Ecto neural progenitor cell (in vitro differentiated cells): ENCODE measurements at regions not wholly inside any gene's neighbourhood (a gene's known extent, or its start where the extent isn't known, plus 50 kb on each side); places are given as distances from the start of the nearest gene placed in this dataset.
A peak's percentile ranks its signal among the peaks of the same experiment; 100 is the strongest.
"Not testable (repeated sequence)": the region's sequence is repeated elsewhere in the genome, so short reads cannot be mapped to it uniquely, and the experiment has no call there.

Source experiments
- DNase-seq: peaks from one replicate; pipeline ENCODE4 v3.0.0-alpha.2; 2018; ENCODE audit warnings: low spot score

- DNase-seq = no peak
Measured at GRCh38 chr10:106296750-106297392, 867.6 kb downstream of the SORCS1 start.

GRCh38 chr10:106284802-106285587 is 879.5 kb downstream of the SORCS1 start:
- no peak for DNase-seq

- DNase-seq = peak; percentile 50
Measured at GRCh38 chr10:106280896-106281460, 883.5 kb downstream of the SORCS1 start.

GRCh38 chr10:106278383-106278782 is 886.1 kb downstream of the SORCS1 start:
- no peak for DNase-seq

- DNase-seq = no peak
Measured at GRCh38 chr10:106271237-106271636, 893.3 kb downstream of the SORCS1 start.

GRCh38 chr10:106268000-106268399 is 896.5 kb downstream of the SORCS1 start:
- no peak for DNase-seq

GRCh38 chr10:106267591-106267990 is 896.9 kb downstream of the SORCS1 start:
- DNase-seq = no peak

GRCh38 chr10:106257432-106257831 is 907.1 kb downstream of the SORCS1 start:
- not testable (repeated sequence) for DNase-seq

- no peak for DNase-seq
Measured at GRCh38 chr10:106255111-106255678, 909.3 kb downstream of the SORCS1 start.

GRCh38 chr10:106254071-106254470 is 910.4 kb downstream of the SORCS1 start:
- no peak for DNase-seq

- no peak for DNase-seq
Measured at GRCh38 chr10:106252541-106252940, 912.0 kb downstream of the SORCS1 start.

GRCh38 chr10:106251573-106251972 is 912.9 kb downstream of the SORCS1 start:
- no peak for DNase-seq

- DNase-seq = no peak
Measured at GRCh38 chr10:106242301-106242700, 922.2 kb downstream of the SORCS1 start.

- DNase-seq = no peak
Measured at GRCh38 chr10:106226828-106227227, 937.7 kb downstream of the SORCS1 start.

- DNase-seq = no peak
Measured at GRCh38 chr10:106226142-106226541, 938.4 kb downstream of the SORCS1 start.

- DNase-seq = no peak
Measured at GRCh38 chr10:106224676-106225075, 939.8 kb downstream of the SORCS1 start.

GRCh38 chr10:106217627-106218026 is 946.9 kb downstream of the SORCS1 start:
- no peak for DNase-seq

- DNase-seq = no peak
Measured at GRCh38 chr10:106216085-106216484, 948.4 kb downstream of the SORCS1 start.

GRCh38 chr10:106214243-106214642 is 950.3 kb downstream of the SORCS1 start:
- no peak for DNase-seq

GRCh38 chr10:106213493-106213892 is 951.0 kb downstream of the SORCS1 start:
- DNase-seq = no peak

GRCh38 chr10:106198275-106198674 is 966.2 kb downstream of the SORCS1 start:
- DNase-seq = no peak

- peak; percentile 47 for DNase-seq
Measured at GRCh38 chr10:106189292-106189691, 975.2 kb downstream of the SORCS1 start.

- DNase-seq = no peak
Measured at GRCh38 chr10:106185951-106186350, 978.6 kb downstream of the SORCS1 start.
